ENCODE measurements at regions not wholly inside any gene's neighbourhood (a gene's known extent, or its start where the extent isn't known, plus 50 kb on each side); places are given as distances from the start of the nearest gene placed in this dataset.

DNA sequence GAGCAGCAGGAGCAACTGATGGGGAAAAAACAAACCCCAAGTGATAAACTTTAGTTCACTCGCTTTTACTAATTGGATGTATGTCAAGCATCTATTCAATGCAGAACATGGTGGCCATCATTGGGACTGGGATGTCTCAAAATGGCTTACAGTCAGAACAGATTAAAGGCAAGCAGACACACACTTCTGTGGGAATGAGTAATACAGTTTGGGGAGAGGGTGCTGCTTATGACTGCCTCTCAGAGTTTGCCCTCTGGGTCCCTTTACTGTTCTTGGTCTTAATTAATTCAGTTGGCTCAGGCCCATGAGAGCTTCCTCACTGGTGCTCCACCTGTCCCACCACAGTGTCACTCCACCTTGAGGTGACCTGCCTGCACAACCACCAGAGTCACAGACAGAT lies 119.5 kb downstream of the TBX19 start:
- TF ChIP-seq POLR2A (IDR thresholded peaks at IDR 0.05; ENCODE audit: low read length) (no peak), GATA1 (IDR thresholded peaks at IDR 0.05; ENCODE audit: low read depth, low read length) (no peak)
